ENCODE measurements at regions not wholly inside any gene's neighbourhood (a gene's known extent, or its start where the extent isn't known, plus 50 kb on each side); places are given as distances from the start of the nearest gene placed in this dataset.

- no peaks in the 10 kb centered on the region for H3K27me3 ChIP-seq (ENCODE audit: control insufficient read depth in 1 of 2, insufficient read depth in 2 of 2, low read length in 2 of 2)
- no peaks in the 10 kb centered on the region for H3K4me1 ChIP-seq (ENCODE audit: insufficient read depth, low read length)
- DNase-seq (ENCODE audit: low spot score) (no peak), FAIRE-seq (no peak), ATAC-seq (no peak)
- intact Hi-C loops (cut with micrococcal nuclease; ENCODE audit: unreplicated experiment) (no loop called here), in situ Hi-C loops (cut with HindIII; ENCODE audit: extremely low pct_ligation_motif_present, low pct_unique_long_range_greater_than_20kb) (no loop called here)
- H3K4me2 ChIP-seq (ENCODE audit: low read depth, low read length): no peak overlapping the region
- H3K79me2 ChIP-seq (ENCODE audit: insufficient read depth, low read length): no peaks in the 10 kb centered on the region
- POLR2A ChIA-PET: no interaction called here
- no peaks in the 10 kb centered on the region for H4K20me1 ChIP-seq (ENCODE audit: insufficient read depth, low read length)
- no peak overlapping the region for H3K9ac ChIP-seq (ENCODE audit: insufficient read depth, low read depth, low read length)
- TF ChIP-seq POLR2AphosphoS5 (IDR thresholded peaks at IDR 0.05; ENCODE audit: low read depth, low read length) (no peak), ZNF772 (CRISPR knock-in tag; IDR thresholded peaks at IDR 0.05) (no peak), MIXL1 (CRISPR knock-in tag; IDR thresholded peaks at IDR 0.05) (no peak), ZNF136 (CRISPR knock-in tag; IDR thresholded peaks at IDR 0.05; ENCODE audit: low read depth) (no peak), TBX3 (IDR thresholded peaks at IDR 0.05; ENCODE audit: borderline replicate concordance) (no peak)
- CTCF ChIA-PET (ENCODE audit: low intra/inter-chr PET ratio, low total read pairs): no interaction called here
- no peak overlapping the region for H3K4me3 ChIP-seq (replicated peaks in 1 of 3; ENCODE audit: insufficient read depth in 1 of 3, low read depth in 2 of 3, low read length in 3 of 3)
- no TSS peak for BruUV-seq (replicated peaks)
- WGBS (ENCODE audit: low lambda C conversion rate): 0% methylated on average over 1 of the region's 1 CpG
- no peaks in the 10 kb centered on the region for H3K36me3 ChIP-seq (replicated peaks in 1 of 2; ENCODE audit: control insufficient read depth in 1 of 2, insufficient read depth in 2 of 2, low read length in 2 of 2)
- H2AFZ ChIP-seq (ENCODE audit: low read length): no peak overlapping the region
- H3K27ac ChIP-seq (ENCODE audit: extremely low read length, insufficient read depth, low read length): no peak overlapping the region
- peaks cover 42% of the 10 kb centered on the region for H3K9me3 ChIP-seq (ENCODE audit: low read length)
Observed at GRCh38 chr2:228611171-228611570, 429.7 kb upstream of the SPHKAP start.

- no peak overlapping the region for H3K4me3 ChIP-seq (replicated peaks in 1 of 3; ENCODE audit: insufficient read depth in 1 of 3, low read depth in 2 of 3, low read length in 3 of 3)
- H3K4me2 ChIP-seq (ENCODE audit: low read depth, low read length): no peak overlapping the region
- POLR2A ChIA-PET: no interaction called here
- intact Hi-C loops (cut with micrococcal nuclease; ENCODE audit: unreplicated experiment) (no loop called here), in situ Hi-C loops (cut with HindIII; ENCODE audit: extremely low pct_ligation_motif_present, low pct_unique_long_range_greater_than_20kb) (no loop called here)
- TF ChIP-seq BCLAF1 (IDR thresholded peaks at IDR 0.05) (no peak), CREB1 (IDR thresholded peaks at IDR 0.05) (peak; percentile 56; the same call in 1 of the 2 replicates), CREB1 (CRISPR knock-in tag; IDR thresholded peaks at IDR 0.05) (no peak)
- BruUV-seq (replicated peaks): no TSS peak
- no peak for ATAC-seq
- FAIRE-seq: no peak
- no peak overlapping the region for H3K9ac ChIP-seq (ENCODE audit: insufficient read depth, low read depth, low read length)
- no peaks in the 10 kb centered on the region for H3K27me3 ChIP-seq (ENCODE audit: control insufficient read depth in 1 of 2, insufficient read depth in 2 of 2, low read length in 2 of 2)
- H2AFZ ChIP-seq (ENCODE audit: low read length): no peak overlapping the region
- no peak for DNase-seq (ENCODE audit: low spot score)
- H3K79me2 ChIP-seq (ENCODE audit: insufficient read depth, low read length): no peaks in the 10 kb centered on the region
- H3K4me1 ChIP-seq (ENCODE audit: insufficient read depth, low read length): no peaks in the 10 kb centered on the region
- no peaks in the 10 kb centered on the region for H4K20me1 ChIP-seq (ENCODE audit: insufficient read depth, low read length)
- peaks cover 72% of the 10 kb centered on the region for H3K9me3 ChIP-seq (ENCODE audit: low read length)
- CTCF ChIA-PET (ENCODE audit: low intra/inter-chr PET ratio, low total read pairs): no interaction called here
- 1% methylated on average over 2 of the region's 2 CpGs for WGBS (ENCODE audit: low lambda C conversion rate)
- no peak overlapping the region for H3K27ac ChIP-seq (ENCODE audit: extremely low read length, insufficient read depth, low read length)
- H3K36me3 ChIP-seq (replicated peaks in 1 of 2; ENCODE audit: control insufficient read depth in 1 of 2, insufficient read depth in 2 of 2, low read length in 2 of 2): no peaks in the 10 kb centered on the region
Observed at GRCh38 chr2:228602288-228602687, 420.8 kb upstream of the SPHKAP start.

All from HepG2 (cell line).